ENCODE measurements at regions not wholly inside any gene's neighbourhood (a gene's known extent, or its start where the extent isn't known, plus 50 kb on each side); places are given as distances from the start of the nearest gene placed in this dataset.

DNA sequence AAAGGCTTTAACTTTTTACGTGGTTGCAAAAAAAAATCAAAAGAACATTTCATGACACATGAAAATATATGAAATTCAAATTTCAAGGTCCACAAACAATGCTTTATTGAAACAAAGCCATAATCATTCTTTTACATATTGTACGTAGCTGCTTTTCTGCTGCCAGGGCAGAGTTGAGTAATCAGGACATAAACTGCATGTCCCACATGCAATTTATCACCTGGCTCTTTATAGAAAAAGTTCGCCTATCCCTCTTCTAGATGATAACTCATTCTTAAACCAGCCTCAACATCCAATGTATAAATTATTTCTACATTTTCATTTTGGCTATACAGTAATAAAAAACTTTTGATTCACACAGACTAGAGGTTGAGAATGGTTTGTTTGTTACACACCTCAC, 154.9 kb downstream of the AXIN2 start:
- DNase-seq (ENCODE audit: low spot score), result no peak

DNA sequence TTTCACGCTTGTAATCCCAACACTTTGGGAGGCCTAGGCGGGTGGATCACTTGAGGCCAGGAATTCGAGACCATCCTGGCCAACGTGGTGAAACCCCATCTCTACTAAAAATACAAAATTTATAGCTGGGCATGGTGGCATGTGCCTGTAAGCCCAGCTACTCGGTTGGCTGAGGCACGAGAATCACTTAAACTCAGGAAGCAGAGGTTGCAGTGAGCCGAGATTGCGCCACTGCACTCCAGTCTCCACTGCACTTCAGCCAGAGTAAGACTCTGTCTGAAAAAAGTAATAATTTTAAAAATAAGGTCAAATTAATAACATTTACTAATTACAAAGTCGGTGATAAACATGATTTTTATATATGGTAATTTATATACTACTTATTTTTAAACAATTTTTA, 155.9 kb downstream of the AXIN2 start:
- no peak for DNase-seq (ENCODE audit: low spot score)

DNA sequence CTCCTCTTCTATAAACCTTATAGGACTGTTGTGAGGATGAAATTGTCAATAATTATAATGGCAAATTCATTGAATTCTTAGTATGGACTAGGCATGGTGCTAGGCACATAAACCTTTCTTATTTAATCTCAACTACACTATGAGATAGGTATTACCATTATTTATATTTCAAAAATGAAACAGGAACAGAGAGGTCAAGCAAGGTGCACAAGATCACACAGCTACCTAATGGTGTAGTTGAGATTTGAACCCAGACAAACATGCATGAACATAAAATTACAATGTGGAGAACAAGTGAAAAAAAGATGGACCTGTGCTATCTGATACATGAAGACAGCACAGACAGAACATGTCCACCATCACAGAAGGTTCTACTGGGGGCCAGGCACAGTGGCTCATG, 156.7 kb downstream of the AXIN2 start:
- DNase-seq (ENCODE audit: low spot score), result no peak

DNA sequence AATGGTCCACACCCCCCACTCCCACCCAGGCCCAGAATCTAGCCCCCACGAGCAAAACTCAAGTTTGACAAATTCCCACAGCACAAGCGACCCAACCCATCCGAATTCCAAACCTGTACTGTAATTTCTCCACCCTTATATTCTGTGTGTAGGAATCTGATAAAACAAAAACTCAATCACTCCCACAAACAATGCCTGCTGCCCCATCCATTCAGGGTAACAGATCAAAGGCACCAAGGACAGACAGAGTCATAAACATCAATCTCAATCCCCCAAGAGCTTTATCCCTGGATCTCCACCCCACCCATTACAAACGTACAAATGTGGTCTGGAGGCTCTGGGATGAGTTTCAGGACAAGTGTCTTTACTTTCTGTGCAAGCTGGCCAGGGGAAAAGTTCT, 157.8 kb downstream of the AXIN2 start:
- DNase-seq (ENCODE audit: low spot score), result no peak

DNA sequence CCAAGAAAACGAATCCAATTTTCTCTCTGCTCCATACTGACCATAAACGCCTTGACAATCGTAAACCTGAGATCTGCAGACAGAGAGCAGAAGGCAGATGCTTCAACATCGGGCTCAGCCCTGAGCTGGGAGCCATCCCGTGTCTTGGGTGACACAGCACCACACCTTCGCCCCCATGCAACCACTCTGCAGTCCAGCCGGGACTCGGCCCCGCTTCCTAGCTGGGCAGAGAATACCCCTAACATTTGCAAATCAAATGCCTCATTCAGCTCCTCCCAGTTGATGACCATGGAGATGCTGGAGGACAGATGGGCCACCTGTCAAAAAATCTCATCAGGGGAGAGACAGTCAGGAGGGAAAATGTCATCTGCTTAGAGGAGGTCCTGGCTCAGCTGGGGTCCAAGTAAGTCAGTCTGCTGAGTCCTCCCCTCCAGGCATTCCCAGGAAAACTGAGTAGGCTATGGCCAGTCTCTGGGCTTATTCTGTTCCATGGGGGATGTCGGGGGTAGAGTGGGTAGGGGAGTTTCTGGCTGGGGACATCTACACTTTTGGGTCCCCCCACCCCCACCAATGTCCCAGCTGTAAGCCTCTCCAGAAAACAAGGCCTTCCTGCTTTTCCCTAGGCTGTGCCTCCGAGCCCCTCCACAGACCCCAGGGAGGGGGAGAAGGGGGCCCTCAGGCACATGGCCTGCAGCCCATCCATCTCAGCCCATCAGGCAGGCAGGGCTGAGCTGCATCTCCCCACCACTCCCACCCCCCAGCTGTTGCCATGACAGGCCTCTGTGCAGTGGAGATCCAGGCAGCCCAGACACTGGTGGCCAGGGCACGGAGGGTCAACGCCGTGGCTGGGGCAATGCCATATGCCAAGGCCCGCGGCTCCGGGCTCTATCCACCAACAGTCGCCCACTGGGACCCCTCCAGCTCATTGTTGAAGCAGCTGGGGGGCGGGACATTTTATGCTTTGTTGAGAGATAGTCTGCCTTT, 158.6 kb downstream of the AXIN2 start:
- no peak for DNase-seq (ENCODE audit: low spot score)

DNA sequence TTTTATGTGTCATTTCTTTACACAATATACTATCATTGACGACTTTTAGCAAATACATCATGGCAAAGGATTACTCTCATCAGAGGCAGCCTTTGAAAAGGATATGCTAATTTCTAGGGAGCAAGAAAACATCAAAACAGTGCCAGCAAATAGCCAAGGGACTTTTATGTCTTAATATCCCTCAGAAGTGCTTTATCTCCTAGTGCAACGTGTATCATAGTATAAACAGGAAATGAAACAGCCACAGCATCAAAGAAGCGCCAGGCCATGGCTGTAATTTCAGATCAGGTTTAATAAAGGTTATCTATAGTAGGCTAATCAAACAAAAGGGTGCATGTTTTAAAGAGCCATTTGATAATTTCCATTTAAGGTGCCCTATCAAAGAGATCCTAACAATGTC, 159.9 kb downstream of the AXIN2 start:
- DNase-seq (ENCODE audit: low spot score), result no peak

DNA sequence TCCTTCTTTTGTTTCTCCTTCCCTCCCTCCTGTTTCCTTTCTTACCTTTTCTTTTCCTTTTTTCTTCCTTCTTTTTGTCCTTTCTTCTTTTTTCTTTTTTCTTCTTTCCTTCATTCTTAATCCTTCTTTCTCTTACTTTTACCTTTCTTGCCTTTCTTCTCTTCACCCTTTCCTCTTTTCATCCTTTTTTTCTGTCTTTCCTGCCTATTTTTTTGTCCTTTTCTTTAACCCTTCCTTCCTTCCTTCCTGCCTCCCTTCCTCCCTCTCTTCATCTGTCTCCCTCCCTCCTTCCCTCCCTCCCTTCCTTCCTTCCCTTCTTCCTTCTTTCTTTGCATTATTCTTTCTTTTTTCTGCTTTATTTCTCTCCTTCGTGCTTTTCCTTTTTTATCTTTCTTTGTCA, 160.7 kb downstream of the AXIN2 start:
- DNase-seq (ENCODE audit: low spot score), result no peak

DNA sequence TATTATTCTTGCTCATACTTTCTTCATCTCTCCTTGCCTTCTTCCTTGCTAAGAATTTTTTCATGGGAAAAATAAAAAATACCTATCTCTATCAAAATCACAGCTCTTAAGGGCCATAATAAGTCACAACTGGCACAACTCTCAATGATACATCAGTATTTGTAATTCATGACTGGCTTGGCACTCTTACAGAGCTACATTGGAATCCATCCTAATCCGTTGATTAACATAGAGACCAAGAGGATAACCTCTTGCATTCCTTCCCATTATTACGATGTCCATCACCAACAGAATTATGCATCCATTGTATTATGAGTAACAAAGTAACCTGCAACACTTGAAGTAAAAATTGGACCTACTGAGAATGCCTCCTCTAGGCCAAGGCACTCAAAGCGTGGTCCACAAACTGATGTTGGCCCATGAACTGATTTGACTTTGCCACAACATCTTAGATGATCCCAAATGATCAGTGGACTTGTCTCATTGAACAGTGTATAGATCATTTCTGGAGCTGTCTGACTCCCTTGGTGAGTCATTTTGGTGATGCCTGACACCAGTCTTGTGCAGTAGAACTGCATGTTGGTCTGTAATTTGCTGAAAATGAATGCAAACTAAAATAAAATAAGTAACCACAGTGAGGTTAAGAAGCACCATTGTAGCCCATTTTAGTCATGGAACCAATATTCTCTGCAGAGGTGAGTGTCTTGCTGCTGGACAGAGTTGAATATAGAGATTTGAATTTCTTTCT, 163.2 kb downstream of the AXIN2 start:
- no peak for DNase-seq (ENCODE audit: low spot score)

DNA sequence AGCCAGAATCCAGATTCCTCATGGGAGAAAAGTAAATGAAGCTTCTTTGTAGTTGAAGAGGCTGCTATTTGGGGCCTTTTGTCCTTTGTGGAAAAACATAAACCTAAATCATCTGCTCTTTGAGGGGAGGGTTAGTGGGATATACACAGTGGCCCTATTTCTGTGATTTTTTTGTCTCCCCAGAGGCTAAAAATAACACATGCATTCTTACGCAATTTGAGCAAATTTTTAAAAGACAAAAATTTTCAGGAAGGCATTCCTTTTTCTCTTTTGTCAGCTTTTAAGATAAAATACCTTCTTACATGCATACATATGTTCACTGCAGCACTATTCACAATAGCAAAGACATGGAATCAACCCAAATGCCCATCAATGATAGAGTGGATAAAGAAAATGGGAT, 165.5 kb downstream of the AXIN2 start:
- DNase-seq (ENCODE audit: low spot score), result no peak

DNA sequence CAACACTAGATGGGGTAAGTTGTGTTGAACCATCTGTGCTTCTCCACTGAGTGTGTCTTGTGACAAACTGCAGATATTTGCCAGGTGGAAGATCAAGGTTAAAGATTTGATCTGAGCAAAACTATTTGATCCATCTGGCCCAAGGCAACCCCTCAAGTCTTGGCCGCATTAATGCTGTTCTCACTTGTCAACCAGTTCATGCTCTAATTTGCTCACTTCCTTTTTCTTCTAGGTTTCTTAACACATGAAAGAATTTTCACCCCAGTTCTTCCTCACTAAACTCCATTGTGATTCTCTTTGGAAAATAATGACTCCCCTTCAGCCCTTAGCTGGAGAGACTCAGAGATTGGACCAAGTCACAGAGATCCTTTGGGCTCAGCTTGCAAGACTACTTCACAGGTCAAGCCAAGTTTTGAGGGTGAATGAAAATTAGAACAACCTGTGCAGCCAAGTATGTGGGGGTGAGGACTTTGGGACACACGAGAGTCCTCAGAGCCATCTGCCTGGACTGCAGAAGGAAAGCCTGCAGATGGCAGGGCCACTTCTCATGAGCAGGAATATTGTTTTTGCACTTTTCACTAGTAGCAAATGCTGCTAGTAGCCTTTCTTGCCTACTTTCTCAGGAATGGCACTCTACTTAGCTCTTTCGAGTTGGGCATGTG, 166.5 kb downstream of the AXIN2 start:
- DNase-seq (ENCODE audit: low spot score), result peak; percentile 15

DNA sequence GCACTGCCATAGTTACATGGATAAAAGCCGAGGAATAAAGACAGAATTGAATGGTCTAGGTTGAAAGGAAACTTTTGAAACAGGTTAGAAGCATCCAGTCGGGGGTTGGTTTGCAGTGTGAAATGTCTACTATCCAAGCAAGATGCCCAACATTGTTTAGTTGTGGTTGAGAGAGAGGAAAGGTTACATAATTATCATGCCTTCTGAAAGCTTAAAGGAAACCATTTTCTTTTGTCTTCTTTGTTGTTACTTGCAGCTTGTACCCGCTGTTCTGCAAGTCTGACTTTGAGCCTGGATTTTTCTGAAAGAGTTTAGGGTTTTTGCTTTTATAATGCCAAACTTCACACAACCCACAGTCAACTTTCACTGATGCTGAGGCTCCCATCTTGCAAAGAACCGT, 167.9 kb downstream of the AXIN2 start:
- DNase-seq (ENCODE audit: low spot score), result no peak

DNA sequence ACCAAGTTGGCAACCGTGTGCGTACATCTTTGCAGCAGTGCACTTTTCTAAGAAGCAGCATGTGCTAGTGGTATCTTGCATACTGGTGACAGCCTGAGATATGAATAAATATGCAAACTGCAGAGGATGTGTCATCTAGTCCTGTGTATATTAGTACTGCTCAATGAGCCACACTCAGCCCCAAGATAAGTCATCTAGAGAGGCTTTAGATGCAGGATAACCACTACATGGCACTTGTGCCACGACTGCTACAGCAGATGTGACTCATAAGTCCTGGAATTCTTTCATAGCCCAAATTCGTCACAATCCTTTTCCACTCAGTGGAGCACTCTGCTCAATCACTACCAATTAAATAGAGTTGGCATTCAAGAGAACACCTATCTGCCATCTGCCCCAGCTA, 171.5 kb downstream of the AXIN2 start:
- DNase-seq (ENCODE audit: low spot score), result no peak

DNA sequence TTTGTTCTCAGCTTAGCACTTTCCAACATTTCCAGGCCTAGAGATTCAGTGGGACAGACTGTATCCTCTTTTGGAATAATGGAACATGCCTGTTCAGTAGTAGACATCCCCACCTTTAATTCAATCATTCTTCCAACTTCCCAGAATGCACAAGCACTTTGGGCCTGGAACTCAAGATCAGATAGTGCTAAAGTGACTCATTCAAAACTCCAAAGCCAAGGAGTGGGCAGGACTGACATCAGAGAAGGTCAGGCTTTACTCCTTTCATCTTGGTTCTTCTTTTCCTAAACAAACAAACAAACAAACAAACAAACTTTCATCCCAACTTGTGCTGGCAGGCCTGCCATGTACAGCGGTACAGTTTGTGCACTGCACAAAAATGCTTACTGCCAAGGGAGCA, 172.0 kb downstream of the AXIN2 start:
- no peak for DNase-seq (ENCODE audit: low spot score)

DNA sequence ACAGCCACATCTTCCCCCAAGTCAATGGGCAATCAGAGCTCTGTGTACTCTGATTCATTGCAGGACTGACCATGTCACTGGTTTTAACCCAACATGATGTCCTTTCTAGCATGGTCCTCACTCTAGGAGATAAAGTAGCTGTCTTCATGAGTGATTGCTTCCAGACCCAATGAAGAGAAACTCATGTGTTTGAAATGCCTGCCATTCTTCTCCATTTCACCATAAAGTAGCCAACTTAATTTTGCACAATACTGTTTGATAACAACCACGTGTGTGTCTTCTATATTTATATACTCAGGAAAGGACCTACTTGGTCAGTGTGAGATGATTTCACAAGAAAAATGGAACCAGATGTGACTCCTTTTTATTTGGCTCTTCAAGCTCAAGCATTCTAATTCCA, 172.5 kb downstream of the AXIN2 start:
- no peak for DNase-seq (ENCODE audit: low spot score)

DNA sequence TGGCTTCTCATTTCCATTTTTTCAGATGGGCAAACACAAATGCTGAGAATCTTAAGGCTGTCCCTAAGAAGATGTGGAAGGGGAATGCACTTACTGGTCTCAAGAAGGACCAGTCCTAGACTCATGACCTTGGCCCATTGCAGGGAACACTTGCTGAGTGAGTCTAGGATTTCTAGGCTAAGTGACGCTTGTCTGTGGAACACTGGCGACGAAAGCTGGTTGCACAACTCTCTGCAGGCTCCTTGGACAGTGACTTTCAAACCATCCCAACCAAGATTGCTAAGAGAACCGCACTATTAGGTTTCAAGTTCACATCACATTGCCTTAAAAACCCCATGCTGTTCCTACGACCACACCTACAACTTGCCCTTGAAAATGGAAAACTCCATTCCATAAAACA, 174.1 kb downstream of the AXIN2 start:
- no peak for DNase-seq (ENCODE audit: low spot score)

DNA sequence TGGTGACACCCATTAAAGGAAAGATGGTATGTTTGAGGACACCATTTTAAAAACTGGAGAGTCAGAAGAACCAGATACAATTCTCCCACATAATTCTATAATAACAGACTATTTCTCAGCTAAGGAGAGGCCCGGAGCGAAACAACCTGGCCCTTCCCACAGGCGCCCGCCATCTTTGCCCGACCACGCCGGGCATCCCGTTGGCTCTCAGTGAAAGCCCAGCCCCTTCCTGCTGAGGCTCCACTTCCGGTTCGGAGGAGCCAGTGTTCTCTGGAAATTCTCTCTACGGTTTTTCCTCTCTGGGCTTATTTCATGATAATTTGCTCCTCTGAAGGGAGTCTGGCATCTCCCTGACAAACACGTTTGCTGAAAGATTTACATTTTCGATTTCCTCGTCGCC, 175.7 kb downstream of the AXIN2 start:
- no peak for DNase-seq (ENCODE audit: low spot score)

DNA sequence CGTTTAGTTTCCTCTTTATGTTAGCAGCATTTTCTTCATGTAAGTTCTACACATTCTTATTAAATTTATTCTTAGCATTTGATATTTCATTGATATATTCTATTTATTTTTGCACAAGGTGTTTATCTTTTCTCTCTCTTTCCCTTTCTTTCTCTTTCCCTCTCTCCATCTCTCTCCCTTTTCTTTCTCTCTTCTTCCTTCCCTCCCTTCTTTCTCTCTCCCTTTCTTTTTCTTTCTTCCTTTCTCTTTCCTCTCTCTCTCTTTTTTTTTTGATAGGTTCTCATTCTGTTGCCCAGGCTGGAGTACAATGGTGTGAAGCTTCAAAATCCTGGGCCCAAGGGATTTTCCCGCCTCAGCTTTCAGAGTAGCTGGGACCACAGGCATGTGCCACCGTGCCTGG, 176.4 kb downstream of the AXIN2 start:
- DNase-seq (ENCODE audit: low spot score), result no peak

DNA sequence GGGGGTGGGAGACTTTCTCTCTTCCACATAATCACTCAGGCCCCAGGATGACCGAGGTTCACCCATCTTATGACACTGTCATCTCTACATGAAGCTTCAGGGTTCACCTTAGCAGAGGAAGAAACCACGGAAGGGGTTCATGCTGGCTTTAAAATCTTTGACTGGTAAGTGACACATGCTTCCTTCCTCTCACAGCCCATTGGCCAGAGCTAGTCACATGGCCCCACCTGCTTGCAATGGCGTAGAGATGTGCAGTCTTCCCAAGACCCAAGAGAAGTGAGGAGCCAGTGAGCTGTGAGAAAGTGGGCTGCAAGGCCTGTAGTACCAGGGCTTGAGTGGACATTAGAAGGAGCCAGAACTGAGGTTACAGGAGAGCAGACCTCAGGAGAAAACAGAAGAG, 180.3 kb downstream of the AXIN2 start:
- DNase-seq (ENCODE audit: low spot score), result no peak

DNA sequence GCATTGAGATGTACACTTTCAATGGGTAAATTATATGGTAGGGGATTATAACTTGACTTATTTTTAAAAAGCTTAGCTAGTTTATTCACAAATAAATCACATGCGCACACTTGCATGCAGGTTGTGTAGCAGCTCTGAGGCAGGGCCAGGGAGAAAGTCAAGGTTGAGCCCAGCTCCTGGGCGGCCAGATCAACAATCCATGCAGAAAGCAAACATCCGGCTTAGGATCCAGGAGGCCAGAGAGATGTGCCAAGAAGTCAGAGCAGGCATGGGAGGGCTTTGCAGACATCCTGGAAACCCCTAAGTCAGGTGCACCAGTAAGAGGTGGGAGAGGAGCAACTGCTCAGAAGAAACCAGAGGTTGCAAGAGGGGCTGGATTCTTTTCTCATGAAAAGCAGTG, 186.5 kb downstream of the AXIN2 start:
- no peak for DNase-seq (ENCODE audit: low spot score)

DNA sequence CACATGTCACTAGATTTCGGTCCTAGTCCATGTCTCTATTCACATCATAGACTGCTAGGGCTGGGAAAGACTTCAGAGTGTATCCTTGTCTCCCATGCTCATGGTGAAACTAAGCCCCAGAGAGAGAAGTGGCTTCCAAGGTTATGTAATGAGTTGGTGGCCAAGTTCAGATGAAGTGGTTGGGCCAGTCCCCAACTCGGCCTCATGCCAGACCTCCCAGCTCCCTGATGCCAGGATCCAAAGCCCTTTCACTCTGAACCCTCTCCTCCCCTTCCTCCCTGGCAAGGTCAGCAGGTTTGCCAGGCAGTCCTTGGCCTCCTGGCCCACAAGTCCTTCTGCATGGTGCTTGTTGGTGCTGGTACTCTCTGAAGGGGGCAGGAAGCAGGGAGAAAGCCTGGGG, 189.7 kb downstream of the AXIN2 start:
- DNase-seq (ENCODE audit: low spot score), result no peak

DNA sequence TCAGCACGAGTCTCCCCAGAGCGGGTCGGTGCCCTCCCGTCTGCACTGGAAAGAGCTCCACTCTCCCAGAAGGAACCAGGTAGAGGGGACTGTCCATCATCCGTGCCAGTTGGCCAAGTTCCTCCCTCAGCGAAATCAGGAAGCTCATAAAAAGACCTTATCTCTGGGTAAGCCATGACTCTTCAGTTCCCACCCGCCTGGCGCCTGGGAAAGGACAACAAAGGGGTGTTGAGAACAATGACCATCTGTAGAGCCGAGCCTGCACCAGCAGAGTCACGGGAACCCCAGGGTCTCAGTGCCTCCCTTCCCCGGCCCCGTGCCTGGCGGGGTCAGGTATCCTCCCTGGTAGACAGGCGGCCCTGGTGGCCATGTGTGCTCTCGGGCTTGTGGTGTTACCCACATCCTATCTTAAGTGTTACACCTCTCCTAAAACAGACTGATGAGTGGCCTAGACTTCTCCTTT, 190.7 kb downstream of the AXIN2 start:
- no peak for DNase-seq (ENCODE audit: low spot score)

DNA sequence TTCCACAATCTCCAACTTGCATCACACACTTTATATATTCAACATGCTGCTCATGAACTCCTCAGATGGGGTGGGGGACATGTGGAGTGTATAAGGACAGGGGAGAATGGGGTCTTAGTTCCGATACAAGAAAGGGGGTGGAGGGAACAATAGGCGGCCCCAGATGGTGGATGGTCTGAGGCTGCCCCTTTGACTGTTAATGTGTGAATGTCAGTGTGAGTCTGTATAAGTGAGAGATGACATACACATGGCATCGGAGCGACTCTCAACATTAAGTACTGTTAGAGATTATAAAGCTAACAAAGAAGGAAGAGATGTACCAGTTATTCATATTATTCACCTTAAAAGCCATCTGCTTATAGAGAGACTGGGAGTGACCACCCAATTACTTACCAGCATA, 193.1 kb downstream of the AXIN2 start:
- DNase-seq (ENCODE audit: low spot score), result no peak
